ENCODE measurements at regions not wholly inside any gene's neighbourhood (a gene's known extent, or its start where the extent isn't known, plus 50 kb on each side); places are given as distances from the start of the nearest gene placed in this dataset.
A peak's percentile ranks its signal among the peaks of the same experiment; 100 is the strongest.
"Not testable (repeated sequence)": the region's sequence is repeated elsewhere in the genome, so short reads cannot be mapped to it uniquely, and the experiment has no call there.

DNA sequence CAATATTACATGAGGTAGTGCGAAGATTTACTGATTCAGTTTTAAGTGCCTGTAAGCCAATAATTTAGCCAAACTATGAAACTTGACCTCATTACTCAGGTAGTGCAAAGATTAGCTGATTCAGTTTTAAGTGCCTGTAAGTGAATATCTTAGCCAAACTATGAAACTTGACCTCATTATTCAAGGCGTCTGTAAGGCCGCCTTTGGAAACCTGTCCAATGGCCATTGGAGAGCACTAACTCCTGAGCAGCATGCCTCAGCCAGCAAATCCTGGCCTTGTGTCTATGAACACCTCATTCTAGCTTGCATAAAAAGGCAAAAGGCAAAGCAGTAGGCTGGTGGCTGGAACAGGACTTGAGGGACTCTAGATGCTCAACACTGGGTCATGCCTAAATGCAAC, 127.0 kb upstream of the GPR12 start:
- DNase-seq = no peak

- DNase-seq = no peak
These were observed 123.1 kb upstream of the GPR12 start for GRCh38 chr13:26883613-26884257.

- DNase-seq = no peak
These were observed 122.1 kb upstream of the GPR12 start for GRCh38 chr13:26882731-26883130.

DNA sequence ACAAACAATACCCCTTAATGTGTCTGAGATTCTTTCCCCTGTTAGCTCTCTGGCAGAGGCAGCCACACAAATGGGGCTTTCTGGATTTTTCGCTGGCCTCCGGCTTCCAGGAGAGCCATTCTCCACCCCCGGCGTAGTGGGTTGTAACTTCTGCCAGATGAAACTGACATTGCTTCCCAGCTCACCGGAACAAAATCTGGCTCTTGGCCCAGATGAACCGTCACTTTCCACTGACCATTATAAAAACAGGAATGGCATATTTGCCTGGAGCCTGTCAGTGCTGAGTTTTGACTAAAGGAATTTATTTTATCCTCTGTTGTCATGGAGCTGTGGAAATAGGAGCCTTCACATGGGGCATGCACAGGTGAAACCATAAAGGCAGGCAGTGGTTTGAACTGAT, 120.6 kb upstream of the GPR12 start:
- DNase-seq = no peak

DNA sequence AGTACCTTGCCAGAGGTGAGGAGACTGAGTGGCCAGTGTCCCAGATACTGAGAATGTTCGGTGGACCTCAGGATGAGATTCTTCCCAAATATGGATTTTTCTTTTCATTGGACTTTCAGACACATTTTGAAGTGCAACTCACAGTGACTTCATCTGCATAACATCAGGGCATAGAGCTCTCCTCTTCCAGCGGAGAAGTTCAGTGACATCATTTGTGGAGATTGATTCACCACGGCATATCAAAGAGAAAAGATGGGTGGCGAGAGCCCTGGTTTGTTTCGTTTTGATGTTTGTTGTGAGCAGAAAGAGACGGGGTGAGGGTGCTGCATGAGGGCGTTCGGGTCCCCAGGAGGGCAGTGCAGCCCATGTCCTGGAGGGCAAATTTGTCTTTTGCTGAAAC, 120.1 kb upstream of the GPR12 start:
- no peak for DNase-seq

- no peak for DNase-seq
These were observed 117.9 kb upstream of the GPR12 start for GRCh38 chr13:26878438-26878837.

DNA sequence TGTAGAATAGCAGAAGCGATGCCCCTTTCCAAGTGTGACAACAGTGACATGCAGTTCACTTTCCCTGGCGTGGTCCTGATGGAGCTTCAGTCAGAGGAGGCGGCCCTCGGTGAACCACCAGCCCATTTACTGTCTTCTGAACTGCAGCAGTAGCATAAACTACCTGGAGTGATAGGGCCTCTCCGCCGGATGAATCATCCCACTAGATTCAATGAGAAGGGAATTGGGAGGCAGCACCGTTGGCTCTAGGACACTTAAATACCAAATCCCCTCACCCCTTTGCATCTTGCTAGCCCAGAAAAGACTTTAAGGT, 112.8 kb upstream of the GPR12 start:
- no peak for DNase-seq

DNA sequence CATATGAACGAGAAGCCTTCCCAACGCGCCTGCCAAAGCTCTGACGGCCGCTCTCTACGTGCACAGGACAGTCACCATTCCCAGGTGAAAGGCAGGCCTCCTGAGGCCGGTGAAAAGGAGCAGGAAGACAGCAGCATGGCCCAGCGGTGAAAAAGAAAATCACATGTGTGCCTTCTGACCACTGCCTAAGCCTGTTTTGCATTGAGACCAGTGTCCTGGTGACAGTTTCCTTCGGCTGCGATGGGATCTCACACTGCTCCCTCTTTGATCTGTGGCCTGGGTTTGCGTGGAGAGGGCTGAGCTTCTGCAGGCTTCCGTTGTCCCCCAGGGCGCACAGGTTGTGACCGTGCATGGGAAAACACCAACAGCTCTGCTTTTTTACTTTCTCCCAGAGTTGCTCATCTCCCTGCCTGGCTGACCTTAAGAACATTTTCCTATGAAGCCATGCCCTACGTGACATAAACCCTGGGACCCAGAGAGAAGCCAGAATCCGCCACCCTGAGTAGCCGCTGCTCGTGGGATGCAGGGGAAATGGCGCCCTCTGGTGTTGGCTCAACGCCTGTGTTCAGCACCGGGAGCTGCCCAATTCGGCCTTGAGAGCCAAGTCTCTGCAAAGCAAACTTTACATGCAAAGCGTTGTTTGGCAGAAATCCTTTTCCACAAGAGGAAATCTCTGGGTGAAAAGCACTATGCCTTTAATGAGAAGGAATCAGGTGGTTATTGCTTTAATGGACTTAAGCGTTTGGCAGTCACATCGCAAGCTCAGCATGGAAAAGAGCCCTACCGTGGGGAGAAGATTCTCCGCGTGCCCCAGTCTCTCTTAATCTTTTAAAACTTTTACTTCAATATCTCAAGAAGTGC, 112.2 kb upstream of the GPR12 start:
- no peak for DNase-seq

GRCh38 chr13:26867451-26868091, 107.0 kb upstream of the GPR12 start:
- no peak for DNase-seq

DNA sequence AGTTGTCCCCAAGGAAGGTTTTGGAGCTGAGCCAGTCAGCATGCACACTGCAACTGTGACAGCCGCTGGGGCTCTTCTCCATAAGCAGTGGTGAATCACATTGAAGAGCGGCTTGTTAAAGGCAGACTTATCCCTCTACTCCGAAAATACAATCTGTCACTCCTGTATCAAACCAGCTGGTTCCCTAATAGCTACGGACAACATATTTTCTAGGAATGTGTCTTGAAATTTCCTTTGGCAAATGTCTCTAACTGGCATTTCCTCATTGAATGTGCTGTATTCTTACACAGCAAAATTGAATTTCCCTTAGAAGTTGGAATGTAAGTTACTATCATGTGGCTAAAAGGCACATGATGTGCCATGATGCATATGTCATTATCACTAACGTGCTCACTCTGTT, 104.0 kb upstream of the GPR12 start:
- DNase-seq = no peak

- DNase-seq = no peak
These were observed 101.4 kb upstream of the GPR12 start for GRCh38 chr13:26861941-26862340.

DNA sequence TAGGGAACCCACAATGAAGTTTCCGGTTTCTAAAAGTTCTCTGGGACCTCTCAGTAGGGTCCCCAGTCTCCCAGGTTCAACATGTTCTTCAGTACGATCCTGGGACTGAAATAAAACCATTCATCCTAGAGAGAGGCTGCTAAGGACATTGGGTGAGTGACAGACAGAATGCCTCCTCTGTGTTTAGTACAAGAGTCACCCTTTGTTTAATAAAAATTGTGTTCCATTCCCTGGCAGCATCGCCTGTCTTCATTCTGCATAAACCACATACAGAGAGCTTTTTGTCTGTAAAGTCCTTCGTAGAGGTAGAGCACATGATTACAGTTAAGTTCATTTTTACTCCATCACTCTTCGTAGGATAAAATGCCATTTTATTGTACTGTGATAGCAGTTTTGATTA, 95.3 kb upstream of the GPR12 start:
- no peak for DNase-seq

- no peak for DNase-seq
These were observed 94.5 kb upstream of the GPR12 start for GRCh38 chr13:26855071-26855470.

DNA sequence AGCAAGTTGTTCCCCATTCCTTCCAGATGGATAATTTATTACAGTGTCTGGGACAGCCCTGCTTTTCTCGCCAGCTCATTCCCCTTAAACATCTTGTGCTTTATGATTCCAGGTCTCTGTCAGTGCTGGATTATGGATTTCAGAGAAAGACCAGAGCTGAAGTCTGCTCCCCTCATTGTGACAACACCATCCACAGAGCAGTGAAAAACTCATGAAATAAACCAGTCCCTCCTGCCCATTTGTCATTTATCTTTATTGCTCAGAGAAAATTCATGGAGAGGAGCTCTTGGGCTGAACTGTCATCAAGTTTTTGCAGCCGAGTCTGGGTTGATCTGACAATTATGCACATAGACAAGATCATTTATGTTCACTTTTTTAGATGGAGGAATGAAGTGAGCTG, 92.7 kb upstream of the GPR12 start:
- DNase-seq = peak; percentile 72

- DNase-seq = no peak
These were observed 86.7 kb upstream of the GPR12 start for GRCh38 chr13:26847281-26847680.

GRCh38 chr13:26845063-26845462, 84.5 kb upstream of the GPR12 start:
- DNase-seq = not testable (repeated sequence)

DNA sequence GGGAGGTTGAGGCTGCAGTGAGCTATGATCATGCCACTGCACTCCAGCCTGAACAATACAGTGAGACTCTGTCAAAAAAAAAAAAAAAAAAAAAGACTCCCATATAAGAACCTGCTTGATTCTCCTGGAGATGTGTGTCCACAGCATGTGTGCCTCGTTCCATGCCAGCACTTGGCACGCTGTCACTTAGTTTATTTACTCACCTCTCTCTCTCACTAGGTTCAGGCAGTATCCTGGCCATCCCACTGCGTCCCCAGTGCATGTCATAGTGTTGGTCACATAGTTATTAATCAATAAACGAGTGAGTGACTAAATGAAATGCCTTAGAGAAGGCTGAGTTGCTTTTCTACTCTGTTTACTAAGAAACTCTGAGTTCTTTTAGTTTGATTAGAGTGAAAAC, 79.1 kb upstream of the GPR12 start:
- no peak for DNase-seq

- no peak for DNase-seq
These were observed 78.2 kb upstream of the GPR12 start for GRCh38 chr13:26838821-26839220.

DNA sequence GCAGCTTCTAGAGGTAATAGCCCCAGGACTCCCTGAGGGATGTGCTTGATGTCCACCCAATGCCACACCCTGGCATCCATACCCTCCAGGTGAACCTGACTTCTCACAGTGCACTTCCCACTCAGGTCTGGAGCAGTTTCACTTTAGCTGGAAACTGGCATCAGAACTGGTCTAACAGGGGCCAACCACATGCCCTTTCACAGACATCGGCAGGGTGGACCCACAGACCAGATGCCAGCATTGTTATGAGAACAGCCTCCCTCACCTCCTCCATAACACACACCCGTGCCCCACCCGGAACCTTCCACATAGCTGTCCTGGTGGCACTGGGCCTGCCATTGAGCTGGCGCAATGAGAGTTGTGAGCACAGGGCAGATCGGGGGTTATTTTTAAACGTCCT, 77.4 kb upstream of the GPR12 start:
- DNase-seq = no peak

DNA sequence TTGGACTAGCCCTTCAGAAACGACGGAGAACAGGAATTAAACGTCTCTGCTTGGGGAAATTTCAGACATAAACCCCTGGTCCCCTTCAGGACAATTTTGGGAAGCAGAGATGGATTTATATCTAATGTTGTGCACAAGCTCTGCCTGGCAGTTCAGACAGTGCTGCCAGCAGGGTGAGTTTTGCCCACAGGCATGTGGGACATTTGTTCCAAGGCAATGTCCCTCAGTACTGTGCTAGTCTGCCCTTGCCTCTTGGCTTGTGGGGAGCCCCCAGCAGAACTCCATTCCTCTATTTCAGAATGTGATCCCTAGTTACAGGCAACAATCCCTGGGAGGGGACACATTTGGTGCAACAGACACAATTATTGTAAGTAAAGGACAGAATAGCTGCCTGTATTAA, 76.5 kb upstream of the GPR12 start:
- DNase-seq = no peak

GRCh38 chr13:26836626-26837025, 76.0 kb upstream of the GPR12 start:
- DNase-seq = no peak

DNA sequence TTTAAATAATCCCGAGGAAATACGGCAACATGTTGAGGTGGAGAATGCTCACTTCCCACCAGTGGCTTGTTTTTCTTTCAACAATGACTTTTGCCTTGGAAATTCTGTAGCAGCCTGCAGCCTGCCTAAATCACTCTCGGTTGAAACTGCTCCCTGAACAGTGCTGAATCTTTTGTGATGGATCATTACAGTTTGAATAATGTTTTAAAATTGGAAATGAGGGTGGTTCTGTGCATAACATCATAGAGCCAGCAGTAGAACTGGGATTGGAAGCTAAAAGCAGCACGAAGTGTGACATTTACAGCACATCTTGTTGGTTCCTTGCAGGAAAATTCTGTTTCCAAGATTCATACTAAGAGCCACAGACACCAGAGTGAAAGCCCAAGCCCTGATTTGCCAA, 74.1 kb upstream of the GPR12 start:
- no peak for DNase-seq

DNA sequence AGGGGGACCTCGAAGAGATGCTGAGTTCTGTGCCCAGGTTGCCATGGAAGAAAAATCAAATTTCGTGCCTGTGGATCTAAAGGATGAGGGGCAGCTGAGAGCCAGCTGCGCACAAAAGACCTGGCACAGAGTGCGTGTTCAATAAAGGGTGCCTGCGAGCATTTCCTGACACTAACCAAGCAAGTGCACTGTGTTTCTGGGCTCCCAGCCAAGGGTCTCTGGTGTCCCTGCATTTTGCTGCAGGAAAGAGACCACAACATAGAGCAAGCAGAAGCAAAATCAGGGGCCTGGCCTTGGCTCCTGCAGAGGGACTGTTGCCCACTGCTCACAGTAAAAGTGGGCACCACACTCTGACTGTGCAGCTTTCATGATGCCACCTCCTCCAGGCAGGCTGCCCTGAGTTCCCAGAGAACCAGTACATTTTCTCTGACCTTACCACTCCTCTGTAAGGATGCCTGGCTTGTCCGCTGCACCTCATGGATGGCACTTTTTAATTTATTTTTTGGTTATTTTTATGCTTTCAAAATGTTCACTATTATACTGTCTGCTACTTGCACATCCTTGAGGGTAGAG, 70.8 kb upstream of the GPR12 start:
- DNase-seq = no peak

Measured in skin of body (tissue), 1 donor.